HG02798 (cell line): ENCODE measurements at regions not wholly inside any gene's neighbourhood (a gene's known extent, or its start where the extent isn't known, plus 50 kb on each side); places are given as distances from the start of the nearest gene placed in this dataset.

Source experiments
- ATAC-seq: cut with Tn5 transposase; IDR thresholded peaks from one replicate; pipeline ENCODE4 v1.9.1; 2021; ENCODE audit warnings: mild to moderate bottlenecking; ENCODE audit not compliant: unreplicated experiment, poor library complexity

GRCh38 chr7:125506331-125506730, 576.7 kb upstream of the POT1 start:
- no peak for ATAC-seq

GRCh38 chr7:125504848-125505247, 575.2 kb upstream of the POT1 start:
- peak; percentile 41 for ATAC-seq

GRCh38 chr7:125495997-125496396, 566.4 kb upstream of the POT1 start:
- no peak for ATAC-seq

- ATAC-seq = no peak
These were observed 562.9 kb upstream of the POT1 start for GRCh38 chr7:125492521-125492920.

- ATAC-seq = no peak
These were observed 561.5 kb upstream of the POT1 start for GRCh38 chr7:125491137-125491536.

- no peak for ATAC-seq
These were observed 560.5 kb upstream of the POT1 start for GRCh38 chr7:125490167-125490566.

GRCh38 chr7:125485223-125485622, 555.6 kb upstream of the POT1 start:
- ATAC-seq = no peak

- no peak for ATAC-seq
These were observed 555.1 kb upstream of the POT1 start for GRCh38 chr7:125484755-125485154.

- ATAC-seq = no peak
These were observed 551.7 kb upstream of the POT1 start for GRCh38 chr7:125481323-125481722.

GRCh38 chr7:125480762-125481161, 551.1 kb upstream of the POT1 start:
- ATAC-seq = no peak

- ATAC-seq = no peak
These were observed 539.2 kb upstream of the POT1 start for GRCh38 chr7:125468855-125469174.

- ATAC-seq = no peak
These were observed 538.6 kb upstream of the POT1 start for GRCh38 chr7:125467996-125468854.

- ATAC-seq = no peak
These were observed 535.9 kb upstream of the POT1 start for GRCh38 chr7:125465527-125465926.

- no peak for ATAC-seq
These were observed 533.0 kb upstream of the POT1 start for GRCh38 chr7:125462615-125463014.

GRCh38 chr7:125459038-125459437, 529.4 kb upstream of the POT1 start:
- no peak for ATAC-seq

- ATAC-seq = no peak
These were observed 521.1 kb upstream of the POT1 start for GRCh38 chr7:125450749-125451148.

GRCh38 chr7:125445836-125446235, 516.2 kb upstream of the POT1 start:
- ATAC-seq = no peak

- no peak for ATAC-seq
These were observed 515.2 kb upstream of the POT1 start for GRCh38 chr7:125444864-125445263.

- no peak for ATAC-seq
These were observed 506.6 kb upstream of the POT1 start for GRCh38 chr7:125436220-125436619.

GRCh38 chr7:125431349-125431748, 501.7 kb upstream of the POT1 start:
- no peak for ATAC-seq

- no peak for ATAC-seq
These were observed 500.4 kb upstream of the POT1 start for GRCh38 chr7:125430013-125430412.

- ATAC-seq = no peak
These were observed 498.1 kb upstream of the POT1 start for GRCh38 chr7:125427676-125428075.
